Anterior cingulate cortex (tissue), 58 donors: ENCODE measurements at regions not wholly inside any gene's neighbourhood (a gene's known extent, or its start where the extent isn't known, plus 50 kb on each side); places are given as distances from the start of the nearest gene placed in this dataset.
"Not testable (repeated sequence)": the region's sequence is repeated elsewhere in the genome, so short reads cannot be mapped to it uniquely, and the experiment has no call there.

Experiments used
- DNase-seq, 58 donors: peaks; one replicate each; lab custom pipeline; 2025; lab: John Stamatoyannopoulos, UW

DNA sequence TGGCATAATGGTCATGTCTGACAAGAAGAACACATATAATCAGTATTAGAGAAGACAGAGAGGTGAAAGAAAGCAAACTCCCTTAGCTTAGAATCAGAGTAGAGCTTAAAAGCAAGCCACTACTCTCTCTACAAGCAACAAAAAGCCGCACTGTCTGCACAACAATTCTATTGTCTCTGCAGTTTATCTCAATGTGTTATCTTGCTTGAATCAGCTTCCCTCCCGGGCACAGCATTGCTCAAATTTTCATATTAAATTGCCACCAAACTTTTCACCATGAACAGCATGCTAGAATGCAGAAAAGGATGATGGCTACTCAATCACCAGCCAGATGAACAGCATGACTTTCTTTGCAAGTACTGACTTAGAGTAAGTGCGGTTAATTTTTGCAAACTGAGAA, 356.0 kb upstream of the KYNU start:
- no peak for DNase-seq

DNA sequence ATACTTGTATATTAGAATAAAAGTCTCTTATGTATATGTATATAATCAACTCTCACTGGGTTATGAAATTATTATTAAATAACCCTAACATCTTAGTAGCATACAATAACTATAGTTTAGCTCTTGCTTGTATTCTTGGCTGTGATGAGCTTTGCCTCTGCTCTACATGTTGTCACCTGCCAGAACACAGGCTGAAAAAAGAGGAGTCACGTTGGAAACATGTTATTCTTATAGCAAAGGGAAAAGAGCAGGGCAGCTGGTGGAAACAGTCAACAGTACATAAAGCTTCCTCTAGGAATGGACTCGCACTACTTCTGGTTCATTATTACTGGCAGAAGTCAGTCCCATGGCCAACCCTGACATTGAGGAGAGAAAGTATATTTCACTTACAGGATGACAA, 362.0 kb upstream of the KYNU start:
- no peak for DNase-seq

DNA sequence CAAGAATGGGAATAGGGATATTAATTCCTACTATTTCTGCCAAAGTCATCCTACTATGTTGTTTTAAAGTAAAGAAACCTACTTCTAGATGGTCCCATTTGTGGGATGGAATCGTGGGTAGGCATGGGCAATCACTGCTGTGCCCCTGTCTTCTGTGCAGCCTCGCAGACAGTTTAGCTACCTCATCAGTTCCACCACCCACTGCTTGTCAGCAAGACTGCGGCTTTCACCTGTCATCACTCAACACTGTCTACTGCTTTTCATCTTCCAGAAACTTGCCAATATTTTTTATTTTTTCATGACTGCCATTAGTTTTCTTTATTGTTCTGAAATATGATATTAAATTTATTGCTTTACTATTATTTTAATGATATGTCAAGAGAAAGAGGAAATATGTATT, 368.1 kb upstream of the KYNU start:
- no peak for DNase-seq

DNA sequence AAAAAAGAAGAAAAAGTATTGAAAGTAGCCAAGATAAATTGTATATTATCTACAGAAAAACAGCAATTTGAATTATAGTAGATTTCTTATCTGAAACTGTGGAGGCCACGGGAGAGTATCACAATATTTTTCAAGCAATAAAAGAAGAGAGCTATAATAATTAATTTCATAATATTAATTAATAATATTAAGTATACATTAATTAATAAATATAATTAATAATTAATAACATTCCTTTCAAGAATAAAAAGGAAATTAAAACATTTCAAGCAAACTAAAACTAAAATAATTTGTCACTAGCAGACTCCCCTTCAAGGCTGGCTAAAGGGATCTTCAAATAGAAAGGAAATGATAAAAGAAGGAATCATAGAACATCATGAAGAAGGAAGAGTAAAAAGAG, 372.7 kb upstream of the KYNU start:
- DNase-seq = no peak

DNA sequence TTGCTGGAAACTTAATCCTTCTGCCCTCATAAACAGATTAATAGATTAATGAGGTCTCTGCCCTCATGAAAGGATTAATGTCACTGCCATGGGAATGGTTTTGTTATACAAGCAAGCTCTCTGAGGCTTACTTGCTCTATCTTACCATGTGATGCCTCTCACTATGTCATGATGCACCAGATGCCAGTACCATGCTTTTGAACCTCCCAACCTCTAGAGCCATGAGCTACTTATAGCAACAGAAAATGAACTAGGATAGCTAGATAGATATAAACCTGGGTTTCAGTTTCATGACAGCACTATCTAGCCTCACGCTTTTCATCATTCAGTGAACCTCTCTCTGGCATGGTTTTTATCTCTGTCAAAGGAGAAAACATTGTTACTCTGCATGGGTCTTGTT, 371.6 kb upstream of the LRP1B start:
- no peak for DNase-seq

DNA sequence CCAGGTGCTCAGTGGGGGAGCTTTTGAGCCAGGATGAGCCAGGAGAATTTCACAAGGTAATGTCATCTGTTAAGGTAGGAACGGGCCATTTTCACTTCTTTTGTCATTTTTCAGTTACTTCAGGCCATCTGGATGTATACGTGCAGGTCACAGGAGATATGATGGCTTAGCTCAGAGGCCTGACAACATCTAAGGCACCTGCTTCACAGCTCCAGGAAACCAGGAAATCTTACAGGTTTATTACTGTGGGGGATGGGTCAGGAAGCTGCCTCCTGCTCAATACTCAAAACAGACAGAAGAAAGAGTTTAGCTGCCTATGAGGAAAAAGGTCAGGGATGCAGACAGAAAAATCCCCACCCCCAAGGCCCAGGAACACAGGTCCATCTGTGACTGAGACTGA, 364.3 kb upstream of the LRP1B start:
- DNase-seq = no peak

DNA sequence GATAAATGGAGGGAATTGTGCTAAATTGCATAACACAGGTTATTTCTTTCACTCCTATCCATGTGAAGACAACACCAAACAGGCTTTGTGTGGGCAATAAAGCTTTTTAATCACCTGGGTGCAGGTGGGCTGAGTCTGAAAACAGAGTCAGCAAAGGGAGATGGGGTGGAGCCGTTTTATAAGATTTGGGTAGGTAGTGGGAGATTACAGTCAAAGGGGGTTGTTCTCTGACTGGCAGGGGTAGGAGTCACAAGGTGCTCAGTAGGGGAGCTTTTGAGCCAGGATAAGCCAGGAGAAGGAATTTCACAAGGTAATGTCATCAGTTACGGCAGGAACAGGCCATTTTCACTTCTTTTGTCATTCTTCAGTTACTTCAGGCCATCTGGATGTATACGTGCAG, 358.8 kb upstream of the LRP1B start:
- not testable (repeated sequence) for DNase-seq

DNA sequence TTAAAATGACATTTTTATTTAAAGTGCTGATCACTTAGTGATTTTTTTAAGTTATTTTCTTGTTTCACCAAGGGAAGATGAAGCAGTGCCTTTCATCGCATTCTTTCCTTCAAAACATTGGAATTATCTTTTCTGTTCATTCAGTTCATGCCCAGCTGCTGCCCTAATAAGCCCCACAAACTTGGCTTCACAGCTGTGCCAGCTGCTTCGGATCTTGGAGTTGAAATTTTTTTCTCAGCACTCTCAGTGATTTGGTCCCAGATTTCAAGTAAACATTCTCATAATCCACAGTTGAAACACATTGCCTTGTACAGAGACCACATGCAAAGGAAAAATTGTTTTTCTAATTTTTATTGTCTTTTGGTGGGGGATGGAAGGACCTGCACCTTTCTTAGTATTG, 353.3 kb upstream of the LRP1B start:
- DNase-seq = no peak

DNA sequence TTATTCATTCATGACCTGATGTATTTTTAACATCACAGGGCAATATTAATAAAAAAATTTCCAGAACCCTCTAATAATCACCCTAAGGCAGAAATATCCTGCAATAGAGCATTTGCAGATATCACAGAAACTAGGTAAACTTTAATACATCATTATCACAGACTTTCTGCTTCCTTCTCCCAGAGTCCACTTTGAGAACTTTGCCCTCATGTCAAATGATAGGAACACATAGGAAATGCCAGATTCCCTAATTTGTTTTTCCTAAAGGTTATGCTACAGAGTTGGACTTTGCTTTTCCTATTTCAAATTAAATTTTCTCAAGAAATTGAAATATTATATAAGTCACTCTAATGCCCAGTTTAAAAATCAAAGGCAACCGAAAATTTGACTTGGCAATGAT, 352.8 kb upstream of the LRP1B start:
- no peak for DNase-seq

DNA sequence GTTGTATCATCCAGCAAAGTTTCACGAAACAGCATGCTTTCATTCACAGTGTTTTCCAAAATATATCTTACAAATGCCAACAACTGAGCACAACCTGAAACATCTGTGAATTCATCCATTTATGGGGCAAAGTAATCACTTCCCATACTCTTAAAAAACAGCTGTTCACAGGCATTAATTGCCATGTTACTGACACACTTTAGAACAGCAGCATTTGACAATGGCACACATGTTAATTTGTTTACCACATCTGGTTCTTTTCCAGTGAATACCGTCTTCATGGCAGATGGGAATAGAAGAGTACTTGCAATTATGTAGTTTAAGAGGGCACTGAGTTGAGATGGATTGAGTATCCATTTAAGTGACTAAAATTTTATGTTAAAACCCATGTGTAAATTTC, 347.4 kb upstream of the LRP1B start:
- DNase-seq = no peak

DNA sequence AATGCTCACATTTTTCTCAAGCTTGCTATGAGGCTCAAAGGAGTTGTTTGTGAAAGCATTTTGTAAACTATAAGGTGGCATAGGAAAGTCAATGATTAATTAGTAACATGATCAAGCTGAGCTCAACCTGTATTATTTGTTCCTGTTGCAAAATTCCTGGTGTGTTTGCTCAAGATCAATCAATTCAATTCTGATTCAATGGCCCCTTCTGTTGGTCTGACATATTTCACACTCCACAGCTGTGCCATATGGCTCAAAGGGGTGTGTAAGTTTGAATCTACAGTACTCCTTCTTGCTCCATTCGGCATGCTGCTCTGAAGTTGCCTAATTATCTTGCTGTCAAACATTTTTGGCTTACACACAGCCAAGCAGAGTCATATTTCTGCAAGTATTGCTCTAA, 341.6 kb upstream of the LRP1B start:
- peak in 1 of 58 donors; percentile 1 for DNase-seq

DNA sequence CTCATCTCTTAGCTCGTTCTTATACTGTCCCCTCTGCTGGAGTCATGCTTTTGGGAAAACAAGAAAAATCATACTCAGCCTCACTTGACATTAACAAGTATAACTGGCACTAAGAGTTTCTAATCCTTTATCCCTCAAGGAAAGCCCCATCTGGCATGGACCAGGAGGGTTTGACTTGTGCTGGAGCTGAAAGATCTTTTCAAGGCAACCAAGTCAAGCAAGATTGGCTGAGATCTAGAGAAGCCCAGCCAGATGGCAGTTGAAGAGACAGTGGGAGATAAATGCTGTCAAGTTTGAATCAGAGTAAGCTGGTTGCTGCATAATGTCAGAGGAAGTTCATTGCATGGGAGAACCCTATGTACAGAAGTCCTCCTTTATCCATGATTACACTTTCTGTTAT, 336.5 kb upstream of the LRP1B start:
- no peak for DNase-seq

DNA sequence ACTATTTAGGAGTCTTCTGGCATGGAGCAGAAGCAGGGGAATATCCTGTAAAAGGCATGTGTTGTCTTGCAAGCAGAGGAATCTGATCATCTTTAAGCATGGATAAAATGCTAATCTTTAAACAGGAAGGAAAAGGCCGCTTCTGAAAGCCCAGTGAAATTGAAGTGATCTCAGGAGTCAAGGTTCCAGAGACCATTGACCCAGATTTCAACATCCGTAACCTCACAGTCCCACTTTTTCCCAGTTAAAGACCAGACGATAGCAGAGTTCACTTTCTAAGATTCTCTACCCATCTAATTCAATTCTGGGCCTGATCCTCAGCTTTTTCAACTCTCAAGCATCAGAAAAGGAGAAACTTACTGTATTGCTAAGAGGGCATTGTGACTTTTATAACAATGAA, 332.2 kb upstream of the LRP1B start:
- DNase-seq = no peak

DNA sequence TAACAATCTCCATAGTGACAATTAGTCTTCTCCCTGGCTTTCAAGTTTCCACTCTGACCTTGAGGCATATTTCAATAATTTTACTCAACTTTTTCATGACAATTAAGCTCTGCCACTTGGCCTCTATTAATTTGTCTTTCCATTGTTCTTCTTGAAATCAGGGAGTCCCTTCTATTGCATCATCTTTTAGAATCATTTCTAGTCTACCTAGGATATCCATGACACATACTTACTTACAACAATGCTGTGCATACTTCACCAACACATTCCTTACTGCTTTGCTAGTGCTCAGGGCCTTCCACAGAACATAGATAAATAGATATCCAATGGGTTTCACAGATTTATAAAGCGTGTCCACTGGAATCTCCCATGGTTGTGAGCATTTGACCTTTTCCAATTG, 331.5 kb upstream of the LRP1B start:
- DNase-seq = no peak

DNA sequence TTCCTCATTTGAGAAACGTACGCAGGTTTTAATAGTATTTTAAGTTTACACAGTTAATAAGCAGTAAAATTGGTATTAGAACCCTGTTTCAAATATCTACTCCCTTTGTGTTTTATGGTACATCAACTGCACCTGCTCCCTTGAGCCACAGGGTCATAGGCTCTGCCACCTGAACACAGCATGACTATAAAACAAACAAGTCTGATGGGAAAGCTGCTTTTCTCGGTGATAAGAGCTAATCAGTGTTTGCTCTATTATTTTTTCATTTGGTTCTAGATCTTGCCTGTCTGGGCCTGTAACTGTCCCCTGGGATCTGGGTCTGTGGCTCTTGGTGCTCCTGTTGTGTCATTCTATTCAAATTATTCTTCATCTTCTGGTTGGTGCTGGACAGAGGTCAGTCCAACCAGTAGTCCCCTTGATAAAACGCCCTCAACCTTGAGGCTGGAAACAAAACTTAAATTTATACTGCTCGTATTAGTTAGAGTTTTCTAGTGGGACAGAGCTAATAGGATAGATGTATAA, 314.8 kb upstream of the LRP1B start:
- no peak for DNase-seq

DNA sequence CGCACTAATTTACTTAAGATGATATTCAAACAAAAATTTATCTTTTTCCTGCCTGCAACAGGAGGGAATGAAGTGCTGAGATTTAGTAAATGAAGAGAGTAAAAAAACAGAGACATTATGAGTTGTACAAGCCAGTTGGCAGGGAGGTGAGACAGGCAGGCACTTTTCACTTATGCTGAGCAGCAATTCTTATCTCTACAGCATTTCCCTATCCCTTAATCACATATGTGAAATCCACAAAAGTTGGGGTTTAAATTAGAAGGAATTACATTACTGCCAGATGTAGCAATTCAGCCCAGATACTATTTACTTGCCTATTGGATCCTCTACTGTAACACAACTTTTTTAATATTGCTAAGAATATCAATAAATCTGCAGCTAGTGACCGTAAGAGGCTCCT, 314.2 kb upstream of the LRP1B start:
- DNase-seq = no peak

DNA sequence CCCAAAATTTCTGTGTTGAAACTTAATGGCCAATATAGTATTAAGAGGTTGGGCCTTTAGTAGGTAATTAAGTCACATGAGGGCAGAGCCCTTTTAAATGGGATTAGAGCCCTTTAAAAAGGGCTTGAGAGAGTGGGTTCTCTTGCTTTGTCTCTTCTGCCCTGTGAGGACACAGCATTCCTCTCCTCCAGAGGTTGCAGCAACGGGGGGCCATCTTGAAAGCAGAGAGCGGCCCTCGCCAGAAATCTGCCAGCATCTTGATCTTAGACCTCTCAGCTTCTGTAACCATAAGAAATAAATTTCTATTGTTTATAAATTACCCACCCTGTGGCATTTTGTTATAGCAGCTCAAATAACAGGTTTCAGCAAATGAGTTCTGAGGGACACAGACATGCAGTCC, 305.0 kb upstream of the LRP1B start:
- no peak for DNase-seq

DNA sequence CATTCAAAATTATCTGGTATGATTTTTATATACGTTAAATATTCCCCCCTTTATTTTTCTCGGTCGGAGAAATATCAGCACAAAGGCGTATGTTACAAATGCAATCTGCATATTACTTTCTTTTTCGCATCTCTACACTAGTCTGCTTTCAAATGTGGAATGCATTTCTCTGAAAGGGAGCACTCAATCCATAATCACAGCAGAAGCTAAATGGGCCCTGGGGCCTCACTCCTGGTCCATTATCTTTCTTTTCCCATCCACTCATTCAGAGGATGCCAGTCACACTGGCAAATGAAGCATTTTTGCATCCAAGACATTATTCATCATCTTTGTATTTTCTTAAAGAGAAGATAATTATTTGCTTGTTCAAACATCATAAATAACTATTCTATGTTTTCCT, 295.2 kb upstream of the LRP1B start:
- no peak for DNase-seq

DNA sequence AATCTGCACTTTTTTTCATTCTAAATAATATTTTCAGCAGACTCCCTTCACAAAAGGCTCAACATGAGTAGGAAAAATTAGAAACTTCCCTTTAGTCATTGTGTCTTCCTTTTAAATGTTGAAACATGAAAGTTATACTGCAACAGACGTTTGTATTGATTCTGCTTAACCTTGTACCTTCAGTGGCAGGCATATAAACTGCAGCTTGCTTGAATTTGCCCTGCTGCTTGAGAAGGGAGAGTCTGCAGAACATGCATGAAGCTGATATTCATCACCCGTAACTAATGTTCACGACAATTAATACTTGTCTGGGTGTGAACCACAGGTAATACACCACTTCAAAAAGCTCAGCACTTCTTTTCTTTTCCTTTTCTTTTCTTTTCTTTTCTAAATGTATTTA, 294.7 kb upstream of the LRP1B start:
- no peak for DNase-seq

DNA sequence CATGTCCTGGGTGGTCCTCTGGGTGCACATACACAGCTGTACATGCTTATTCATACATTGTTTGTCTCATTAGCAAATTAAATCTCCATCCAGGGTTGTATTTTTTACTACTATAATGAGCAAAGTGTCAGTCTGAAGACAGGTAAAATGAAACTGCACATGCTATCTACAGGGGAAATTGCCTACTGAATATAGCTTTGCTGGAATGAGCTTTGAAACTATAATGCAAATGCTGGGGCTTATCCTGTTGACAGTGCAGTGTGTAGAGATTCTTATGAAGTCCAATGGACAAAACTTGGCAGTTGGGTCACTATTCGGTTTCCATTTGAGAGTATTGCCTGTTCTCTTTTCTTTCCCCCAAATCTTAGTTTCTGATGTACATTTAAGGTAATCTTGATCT, 292.8 kb upstream of the LRP1B start:
- no peak for DNase-seq

DNA sequence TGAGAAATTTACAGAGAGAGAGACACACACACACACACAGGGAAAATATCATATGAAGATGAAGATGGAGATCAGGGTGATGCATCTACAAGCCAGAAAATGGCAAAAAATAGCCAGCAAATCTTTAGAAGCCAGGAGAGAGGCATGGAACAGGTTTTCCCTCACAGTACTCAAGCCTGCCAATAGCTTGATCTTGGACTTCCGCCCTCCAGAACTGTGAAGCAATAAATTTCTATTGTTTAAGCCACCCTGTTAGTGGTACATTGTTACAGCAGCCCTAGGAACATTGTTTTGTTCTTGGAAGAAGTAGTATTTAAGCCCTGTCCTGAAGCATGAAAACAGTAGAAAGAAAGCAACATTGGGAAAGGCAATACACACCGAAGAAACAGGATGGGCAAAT, 292.0 kb upstream of the LRP1B start:
- no peak for DNase-seq

DNA sequence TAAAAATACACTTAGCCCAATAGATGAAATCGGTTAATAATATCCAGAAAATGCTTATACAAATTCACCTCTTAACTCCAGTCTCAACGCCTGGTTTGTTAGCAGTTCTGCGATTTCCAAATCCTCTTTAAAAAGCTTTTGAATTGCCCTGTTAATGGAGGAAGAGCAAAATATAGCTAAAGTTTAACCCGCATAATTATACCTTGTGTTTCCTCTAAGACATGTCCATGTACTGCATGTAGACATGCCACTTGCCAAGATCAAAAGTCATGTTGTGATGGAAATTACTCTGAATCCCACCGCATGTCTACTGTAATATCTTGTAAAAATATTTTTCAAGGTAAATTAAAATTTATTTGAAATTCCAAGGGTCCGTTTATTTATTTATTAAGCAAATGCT, 291.2 kb upstream of the LRP1B start:
- DNase-seq = no peak

DNA sequence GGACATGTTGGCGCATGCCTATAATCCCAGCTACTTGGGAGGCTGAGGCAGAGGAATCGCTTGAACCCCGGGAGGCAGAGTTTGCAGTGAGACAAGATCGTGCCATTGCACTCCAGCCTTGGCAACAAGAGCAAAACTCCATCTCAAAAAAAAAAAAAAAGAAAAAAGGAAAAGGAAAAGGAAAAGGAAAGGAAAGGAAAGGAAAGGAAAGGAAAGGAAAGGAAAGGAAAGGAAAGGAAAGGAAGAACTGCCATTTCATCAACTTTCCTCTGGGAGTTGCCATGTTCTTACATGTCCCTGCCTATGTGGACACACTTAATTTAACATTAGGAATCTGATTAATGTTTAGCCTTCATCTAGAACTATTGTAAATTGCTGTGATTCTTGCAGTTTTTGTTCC, 287.9 kb upstream of the LRP1B start:
- DNase-seq = not testable (repeated sequence)

DNA sequence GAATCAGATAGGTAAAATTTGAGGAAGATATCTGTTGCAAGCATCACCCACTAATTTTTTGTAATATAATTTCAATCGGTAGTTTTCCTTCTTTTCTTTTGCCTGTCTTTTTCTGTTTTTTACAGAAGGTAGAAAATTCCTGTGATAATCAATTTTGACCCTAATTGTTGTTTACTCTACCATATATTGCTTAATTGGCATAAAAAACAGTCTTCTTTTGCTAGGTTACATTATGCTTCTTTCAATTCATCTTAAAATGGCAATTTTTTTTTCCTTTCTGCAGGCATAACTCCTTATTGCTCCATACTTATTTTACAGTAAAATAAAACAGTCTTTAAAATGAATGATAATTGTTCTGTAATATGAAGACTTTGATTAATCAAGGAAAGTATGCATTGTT, 286.2 kb upstream of the LRP1B start:
- no peak for DNase-seq
